ENCODE measurements at regions not wholly inside any gene's neighbourhood (a gene's known extent, or its start where the extent isn't known, plus 50 kb on each side); places are given as distances from the start of the nearest gene placed in this dataset.
"Not testable (repeated sequence)": the region's sequence is repeated elsewhere in the genome, so short reads cannot be mapped to it uniquely, and the experiment has no call there.

DNA sequence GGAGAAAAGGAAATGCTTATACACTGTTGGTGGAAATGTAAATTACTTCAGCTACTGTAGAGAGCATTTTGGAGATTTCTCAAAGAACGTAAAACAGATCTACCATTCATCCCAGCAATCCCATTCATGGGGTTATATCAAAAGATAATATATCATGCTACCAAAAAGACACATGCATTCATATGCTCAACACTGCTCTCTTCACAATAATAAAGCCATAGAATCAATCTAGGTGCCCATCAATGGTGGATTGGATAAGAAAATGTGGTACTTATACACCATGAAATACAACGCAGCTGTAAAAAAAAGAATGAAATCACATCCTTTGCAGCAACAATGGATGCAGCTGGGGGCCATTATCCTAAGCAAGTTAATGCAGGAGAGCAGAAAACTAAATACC lies 1487.7 kb upstream of the SEL1L start:
- FAIRE-seq, result no peak

DNA sequence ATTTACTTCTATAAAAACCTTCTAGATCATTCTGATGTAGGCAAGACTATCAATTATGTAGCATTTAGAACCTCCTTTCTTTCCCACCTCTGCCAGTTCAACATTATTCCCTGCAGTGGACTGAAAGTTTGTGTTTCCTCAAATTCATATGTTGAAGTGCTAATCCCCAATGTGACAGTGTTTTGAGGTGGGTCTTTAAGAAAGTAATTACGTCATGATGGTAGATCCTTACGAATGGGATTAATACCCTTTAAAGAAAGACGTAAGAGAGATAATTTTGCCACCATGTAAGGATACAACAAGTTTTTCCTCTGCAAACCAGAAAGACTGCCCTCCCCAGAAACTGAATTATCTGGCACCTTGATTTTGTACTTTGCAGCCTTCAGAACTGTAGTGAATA lies 1489.7 kb upstream of the SEL1L start:
- FAIRE-seq, result no peak

DNA sequence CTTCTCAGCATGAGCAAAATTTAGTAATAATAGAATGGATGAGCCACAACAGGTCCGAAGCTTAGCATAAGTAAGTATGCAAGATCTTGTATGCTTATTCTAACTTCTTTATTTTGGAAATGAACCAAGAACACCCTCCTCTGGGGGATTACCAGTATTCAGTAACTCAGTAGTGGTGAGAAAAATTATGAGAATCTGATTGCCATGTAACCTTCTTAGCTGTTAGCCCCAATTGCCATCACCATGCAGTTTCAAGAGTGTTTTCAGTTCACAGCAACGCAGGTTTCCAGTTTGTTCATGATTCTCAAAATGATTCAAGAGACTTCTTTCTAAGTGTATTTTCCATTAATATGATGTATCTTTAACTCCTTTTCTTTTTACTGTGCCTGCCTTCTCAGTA lies 1507.6 kb upstream of the SEL1L start:
- no peak for FAIRE-seq

DNA sequence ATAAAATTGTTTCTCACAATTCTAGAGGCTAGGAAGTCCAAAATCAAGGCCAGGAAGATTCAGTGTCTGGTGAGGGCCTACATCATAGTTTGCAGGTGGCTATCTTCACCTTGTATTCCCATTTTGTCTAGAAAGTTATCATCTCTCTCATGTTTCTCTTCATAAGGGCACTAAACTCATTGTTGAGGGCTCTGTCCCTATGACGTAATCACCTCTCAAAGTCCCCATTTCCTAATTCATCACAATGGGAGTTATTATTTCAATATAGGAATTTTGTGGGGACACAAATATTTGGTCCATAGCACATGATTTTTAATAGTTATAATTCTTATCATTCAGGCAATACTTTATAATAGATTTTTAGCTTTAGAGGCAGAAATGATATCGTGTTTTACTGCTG lies 1509.2 kb upstream of the SEL1L start:
- no peak for FAIRE-seq

DNA sequence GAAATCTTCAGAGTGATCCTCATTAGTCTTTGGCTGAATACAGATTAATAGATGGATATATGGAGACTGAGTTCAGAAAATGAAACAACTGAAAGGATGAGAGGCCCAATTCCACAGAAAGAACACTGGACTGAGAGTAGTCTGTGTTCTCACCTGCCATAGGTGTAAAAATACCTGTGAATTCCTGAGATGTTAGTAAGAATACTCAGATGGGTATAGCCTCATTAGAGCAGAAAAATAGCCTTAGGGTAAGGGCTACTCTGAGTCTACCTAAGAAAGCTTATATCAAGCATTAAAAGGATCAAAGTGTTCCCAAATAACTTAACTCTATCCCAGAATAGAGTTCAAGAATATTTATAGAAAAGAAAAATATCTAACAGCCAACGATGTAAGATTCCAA lies 1510.3 kb upstream of the SEL1L start:
- no peak for FAIRE-seq

DNA sequence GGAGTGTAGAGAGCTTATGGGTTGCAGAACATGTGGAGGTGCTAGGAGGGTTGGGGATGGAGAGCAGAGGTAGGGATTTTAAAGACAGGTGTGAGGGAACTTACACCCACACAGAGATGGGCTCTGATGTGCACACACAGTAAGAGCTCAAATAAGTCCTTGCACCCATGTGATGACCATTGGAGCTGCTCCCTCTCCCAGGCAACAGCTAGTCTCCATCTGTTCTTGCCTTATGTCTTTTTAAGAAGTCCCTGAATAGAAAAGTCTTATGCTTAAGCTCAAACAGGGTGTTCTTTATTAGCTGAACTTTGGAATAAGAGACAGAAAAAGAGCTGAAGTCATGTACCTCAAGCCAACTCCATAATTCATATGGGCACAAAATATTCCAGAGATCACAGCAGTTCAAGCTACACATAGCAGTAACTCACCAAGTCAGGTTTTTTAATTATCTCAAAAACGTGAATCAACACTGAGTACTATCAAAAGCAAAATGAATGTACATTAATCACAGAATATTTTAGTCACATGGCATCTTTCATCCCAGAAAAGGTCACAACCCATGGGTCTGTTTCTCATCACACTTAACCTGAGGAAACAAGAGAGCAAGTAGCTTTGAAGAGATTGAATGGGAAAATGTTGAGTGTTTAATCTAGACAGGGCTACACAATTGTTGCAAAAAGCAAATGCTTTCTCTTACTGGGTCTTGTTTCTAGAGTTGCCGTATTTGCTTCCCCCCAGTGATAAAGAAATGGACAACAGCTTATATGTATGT lies 1513.6 kb upstream of the SEL1L start:
- no peak for FAIRE-seq

DNA sequence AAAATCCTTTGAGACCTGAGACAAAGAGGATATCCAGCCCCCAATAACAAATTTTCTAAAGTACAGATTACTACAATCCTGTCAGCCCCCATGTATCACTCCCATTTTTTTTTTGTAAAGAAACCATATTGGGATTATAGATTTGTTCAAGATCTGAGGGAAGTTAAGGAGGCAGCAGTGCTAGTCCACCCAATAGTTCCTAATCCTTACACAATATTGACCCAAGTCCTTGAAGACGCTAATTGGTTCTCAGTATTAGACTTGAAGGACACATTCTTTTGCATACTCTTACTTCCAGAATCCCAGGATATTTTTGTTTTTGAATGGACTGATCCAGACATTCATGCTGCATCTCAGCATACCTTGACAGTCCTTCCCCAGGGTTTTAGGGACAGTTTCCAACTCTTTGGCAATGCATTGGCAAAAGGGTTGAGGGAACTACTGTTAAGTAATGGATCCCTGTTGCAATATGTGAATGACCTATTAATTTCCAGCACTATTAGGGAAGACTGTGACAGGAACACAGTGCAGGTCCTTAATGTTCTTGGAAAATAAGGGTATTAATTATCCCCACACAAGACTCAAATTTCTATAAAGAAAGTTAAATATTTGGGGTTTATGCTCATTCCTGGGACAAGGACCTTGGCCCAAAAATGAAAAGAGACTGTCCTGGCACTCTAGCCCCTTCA lies 1519.5 kb upstream of the SEL1L start:
- no peak for FAIRE-seq

DNA sequence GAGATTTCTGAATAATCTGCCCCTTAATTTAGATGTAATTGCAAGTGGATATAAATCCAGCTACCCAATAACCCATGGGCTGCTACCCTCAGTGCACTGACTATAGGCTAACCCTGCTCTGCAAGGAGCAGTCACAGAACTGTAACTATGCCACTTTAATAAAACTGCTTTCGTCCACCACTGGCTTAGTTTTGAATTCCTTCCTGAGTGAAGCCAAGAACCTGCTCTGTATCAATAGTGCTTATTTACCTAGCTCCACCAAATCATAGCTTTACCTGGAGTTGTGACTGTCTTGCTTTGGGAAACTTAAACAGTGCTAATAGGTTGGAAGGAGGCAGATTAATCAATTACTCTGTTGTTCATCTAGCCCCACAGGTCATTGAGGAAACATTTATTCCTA lies 1524.4 kb upstream of the SEL1L start:
- FAIRE-seq, result no peak

DNA sequence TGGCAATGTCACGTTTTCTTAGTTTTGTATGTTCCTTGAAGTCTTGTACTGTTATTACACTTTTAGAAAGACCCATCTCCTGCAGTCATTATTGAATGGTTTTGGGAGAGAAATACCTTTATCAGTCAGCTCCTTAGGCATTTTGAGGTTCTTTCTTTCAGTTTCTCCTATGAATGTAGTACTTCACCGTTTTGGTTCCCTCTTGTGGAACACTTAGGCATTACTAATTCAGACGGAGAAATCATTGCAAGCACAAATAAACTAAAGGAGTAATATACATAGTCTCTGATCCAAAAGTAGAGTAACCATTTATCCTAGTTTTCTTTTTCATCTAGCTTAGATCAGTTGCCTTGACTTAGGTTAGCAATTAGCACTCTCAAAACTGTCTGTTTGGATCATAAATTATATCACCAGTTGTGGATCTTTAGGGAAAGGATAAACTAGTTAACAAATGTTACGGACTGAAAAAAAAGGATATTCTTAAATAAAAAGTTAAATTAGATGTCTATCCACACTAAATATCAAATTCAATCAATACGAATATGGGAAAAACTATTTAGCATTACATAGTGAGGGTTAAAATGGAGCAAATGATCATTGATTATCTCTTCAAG lies 1538.3 kb upstream of the SEL1L start:
- no peak for FAIRE-seq

DNA sequence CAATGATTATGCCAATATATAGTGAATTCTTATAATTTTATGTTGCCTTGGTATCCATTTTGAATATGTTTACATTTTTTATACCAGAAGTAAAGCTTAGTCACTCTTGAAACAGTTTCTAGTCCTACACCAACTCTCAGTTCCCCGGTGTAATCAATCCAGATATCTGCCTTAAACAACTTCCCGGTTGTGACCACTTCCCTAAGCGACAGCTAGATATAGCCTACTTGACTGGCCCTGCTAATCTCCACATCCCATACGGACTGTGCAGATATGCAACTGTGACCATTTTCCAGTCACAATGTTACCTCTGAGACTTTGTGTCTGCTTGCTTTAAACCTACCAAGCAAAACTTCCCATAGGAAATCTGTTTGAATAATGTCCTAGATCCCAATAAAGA lies 1551.5 kb upstream of the SEL1L start:
- FAIRE-seq, result no peak

DNA sequence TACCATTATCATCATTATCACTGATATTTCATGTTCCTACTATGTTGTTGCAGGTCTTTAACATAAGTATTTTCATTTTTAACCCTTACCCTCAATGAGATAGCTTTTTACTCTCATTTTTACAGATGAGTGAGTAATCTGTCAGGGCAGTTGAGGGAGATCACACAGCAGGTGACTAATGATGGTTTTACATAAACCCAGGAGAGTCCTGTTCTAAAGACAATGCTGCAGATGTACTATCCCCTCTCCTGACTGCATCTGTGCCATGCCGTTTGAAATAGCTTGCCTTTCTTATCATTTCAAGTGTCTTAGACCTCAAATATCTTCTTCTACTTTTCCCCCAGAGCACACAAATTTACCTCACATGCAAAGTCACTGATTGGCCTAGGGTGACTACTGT lies 1552.1 kb upstream of the SEL1L start:
- FAIRE-seq, result no peak

DNA sequence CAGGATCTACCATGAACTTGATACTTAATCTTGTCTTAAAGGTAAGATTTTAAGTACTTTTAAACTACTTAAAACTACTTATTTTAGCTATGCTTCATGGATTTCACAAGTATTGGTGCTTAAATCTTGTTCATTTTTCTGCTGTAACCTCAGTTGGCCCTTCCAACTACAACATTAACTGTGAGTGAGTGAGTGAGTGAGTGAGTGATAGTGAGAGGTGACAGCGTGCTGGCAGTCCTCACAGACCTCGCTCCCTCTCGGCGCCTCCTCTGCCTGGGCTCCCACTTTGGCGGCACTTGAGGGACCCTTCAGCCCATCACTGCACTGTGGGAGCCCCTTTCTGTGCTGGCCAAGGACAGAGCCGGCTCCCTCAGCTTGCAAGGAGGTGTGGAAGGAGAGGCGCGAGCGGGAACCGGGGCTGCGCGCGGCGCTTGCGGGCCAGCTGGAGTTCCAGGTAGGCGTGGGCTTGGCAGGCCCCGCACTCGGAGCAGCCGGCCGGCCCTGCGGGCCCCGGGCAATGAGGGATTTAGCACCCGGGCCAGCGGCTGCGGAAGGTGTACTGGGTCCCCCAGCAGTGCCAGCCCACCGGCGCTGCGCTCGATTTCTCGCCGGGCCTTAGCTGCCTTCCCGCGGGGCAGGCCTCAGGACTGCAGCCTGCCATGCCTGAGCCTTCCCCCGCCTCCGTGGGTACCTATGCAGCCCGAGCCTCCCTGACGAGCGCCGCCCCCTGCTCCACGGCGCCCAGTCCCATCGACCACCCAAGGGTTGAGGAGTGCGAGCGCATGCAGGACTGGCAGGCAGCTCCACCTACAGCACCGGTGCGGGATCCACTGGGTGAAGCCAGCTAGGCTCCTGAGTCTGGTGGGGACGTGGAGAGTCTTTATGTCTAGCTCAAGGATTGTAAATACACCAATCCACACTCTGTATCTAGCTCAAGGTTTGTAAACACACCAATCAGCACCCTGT lies 1558.6 kb upstream of the SEL1L start:
- FAIRE-seq, result not testable (repeated sequence)

DNA sequence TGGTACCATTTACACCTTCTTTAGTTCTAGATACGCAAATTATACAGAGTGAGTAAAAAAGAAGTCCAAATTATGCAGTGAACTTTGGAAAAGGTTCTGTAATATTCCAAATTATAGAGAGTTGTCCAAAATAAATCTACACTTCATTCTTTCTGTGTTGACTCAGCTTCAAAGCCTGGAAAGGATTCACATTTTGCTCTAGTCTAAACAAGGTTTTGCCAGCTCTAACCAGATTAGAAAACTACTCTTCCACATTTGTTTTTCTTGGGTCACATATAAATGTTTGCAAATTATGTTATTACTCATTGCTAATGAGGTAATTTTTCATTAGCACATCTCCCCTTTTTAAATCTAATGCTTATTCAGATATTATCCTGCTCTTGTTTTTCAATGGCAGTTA lies 1562.4 kb upstream of the SEL1L start:
- FAIRE-seq, result peak; percentile 78

DNA sequence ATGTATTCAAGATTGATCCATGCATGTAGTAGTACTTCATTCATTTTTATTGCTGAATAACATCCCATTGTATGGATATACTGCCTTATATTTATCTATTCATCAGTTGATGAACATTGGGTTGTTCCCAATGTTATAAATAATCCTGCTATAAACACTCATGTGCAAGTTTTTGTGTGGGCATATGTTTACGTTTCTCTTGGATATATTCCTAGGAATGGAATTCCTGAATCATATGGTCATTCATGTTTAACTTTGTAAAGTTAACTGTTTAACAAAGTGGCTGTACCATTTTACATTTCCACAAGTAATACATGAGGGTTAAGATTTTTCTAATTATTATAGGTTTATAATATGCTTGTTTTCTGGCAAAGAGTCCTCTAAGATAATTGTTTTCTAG lies 1568.2 kb upstream of the SEL1L start:
- no peak for FAIRE-seq

DNA sequence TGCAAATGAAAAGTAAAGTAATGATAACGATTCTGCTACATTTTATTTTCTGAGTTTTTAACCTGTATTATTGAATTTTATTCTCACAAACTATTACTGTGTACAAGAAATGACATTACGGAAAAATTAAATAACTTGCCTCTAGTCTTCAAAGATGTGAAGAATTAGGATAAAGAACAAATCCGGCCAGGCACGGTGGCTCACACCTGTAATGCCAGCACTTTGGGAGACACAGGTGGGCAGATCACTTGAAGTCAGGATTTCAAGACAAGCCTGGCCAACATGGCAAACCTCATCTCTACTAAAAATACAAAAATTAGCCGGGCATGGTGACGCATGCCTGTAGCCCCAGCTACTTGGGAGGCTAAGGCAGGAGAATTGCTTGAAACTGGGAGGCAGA lies 1584.4 kb upstream of the SEL1L start:
- FAIRE-seq, result no peak

DNA sequence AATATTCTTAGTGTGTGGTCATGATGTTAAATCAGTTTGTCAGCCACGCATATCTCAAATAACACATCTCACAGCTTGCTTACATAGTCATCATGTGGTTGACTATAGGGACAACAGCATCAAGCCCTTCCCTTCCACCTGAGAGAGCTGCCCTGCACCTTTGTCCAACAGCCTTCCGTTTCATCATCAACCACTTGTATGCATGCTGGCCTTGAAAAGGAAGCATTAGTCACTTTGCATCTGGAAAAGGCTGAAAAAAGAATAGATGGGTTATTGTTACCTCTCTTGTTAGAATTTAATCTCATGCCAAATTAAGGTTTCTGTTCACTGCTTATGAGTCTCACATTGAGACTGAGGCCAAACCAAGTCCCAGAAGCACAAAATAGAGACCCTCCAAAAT lies 1586.5 kb upstream of the SEL1L start:
- FAIRE-seq, result no peak

DNA sequence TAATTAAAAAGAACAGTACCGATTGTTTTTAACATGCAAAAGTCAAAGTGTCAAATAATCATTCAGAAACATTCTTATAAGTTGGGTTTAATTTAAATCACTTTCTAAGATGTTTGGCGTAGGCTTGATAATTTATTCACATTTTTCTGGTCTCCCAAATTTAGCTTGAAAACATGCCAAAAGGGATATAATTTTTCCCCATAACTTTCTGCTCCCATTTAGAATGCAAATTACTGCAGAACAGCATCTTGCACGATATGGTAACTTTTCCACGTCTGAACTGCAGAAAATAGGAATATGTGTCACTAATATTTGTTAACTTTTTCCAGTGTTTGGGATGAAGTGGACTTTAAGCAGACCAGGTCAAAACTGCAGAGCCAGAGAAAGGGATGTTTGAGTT lies 1592.4 kb upstream of the SEL1L start:
- no peak for FAIRE-seq

DNA sequence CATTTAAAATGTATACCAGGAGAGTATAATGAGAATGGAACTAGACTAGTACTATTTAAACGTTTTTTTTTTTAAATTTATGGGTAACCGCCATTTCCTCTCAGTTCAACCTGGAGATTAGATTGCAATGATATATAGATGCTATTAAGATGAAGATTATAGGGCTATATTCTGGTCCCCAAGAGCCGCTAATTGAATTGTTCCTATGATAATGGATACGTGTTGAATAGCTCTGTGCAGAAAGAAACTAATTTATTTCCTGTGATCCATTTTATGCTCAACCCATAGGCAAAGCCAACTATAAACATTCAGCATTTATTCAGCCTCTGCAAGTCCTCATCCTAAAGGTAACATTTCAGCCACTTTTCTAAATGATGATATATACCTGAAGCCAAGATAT lies 1595.1 kb upstream of the SEL1L start:
- no peak for FAIRE-seq

DNA sequence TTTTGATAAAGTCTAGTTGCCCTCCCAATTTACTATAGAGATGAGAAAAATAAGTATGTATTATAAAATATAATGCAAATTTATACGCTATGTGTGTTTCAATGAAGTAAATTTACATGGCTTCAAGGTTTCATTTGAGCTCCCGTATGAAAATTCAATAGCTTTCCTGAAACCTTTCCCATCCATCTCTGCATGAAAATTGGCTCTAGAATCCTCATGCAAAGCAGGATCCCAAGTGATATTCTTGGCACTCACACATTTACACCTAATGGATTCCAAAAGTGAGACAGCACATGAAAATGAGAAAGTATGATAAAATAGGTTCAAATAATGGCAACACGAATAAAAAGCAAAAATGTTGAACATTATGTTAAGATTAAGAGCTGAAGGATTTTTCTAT lies 1595.8 kb upstream of the SEL1L start:
- no peak for FAIRE-seq

DNA sequence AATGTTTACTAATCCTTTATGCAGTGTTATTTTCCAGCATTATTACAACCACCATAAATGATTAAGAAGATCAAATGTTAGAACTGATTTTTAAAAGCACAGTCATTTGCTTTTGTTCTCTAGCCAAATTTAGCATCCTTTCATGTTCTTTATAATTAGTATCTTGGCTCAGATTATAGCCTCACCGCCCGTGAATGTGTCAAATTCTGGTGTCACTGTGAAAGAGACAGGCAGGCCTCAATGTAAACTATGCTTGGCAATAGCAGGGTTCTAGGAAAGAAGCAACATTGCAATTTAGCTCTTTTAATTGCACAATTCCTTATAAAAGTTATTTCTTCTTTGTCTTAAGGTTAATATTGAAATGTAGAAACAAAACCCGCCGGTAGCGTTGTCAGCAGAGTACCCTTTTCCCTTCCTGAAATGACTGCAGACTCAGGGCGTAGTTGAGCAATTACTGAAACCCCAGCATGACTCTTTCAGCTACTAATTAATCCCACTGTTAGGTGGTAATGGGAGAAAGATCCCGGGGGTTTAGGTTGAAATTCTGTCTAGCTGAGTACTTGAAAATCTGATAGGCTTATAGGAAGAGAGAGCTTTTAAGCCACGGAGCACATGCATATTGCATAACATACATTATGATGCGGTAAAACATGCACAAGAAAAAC lies 1600.5 kb upstream of the SEL1L start:
- peak; percentile 81 for FAIRE-seq

DNA sequence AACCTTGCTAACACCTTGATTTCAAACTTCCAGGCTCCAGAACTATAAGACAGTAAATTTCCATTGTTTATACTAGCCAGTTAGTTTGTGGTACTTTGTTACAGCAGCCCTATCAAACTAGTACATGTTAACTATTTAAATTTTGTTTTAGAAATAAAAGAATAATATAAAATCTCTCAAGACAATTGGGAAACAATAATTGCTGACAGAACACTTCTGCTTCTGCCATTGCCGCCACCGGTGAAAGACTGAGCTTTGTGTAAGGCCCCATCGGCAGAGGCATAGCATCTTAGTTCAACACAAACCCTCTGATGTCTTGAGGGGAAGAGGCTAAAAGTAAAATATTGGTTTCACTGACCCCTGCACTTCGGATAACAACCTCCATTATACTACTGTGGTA lies 1607.1 kb upstream of the SEL1L start:
- no peak for FAIRE-seq

DNA sequence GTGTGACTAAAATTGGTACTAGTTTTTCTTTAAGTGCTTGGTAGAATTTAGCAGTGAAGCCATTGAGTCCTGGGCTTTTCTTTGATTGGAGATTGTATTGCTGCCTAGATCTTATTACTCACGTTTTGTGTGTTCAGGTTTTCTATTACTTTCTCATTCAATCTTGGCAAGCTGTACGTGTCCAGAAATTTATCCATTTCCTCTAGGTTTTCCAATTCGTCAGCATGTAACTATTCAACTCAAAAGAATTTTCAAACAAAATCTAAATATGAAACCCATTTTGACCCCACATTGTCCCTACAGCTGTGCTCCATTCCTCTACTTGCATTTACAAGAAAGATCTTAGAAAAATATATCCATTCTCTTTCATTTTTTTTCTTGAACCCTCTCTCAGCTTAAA lies 1613.4 kb upstream of the SEL1L start:
- FAIRE-seq, result no peak

DNA sequence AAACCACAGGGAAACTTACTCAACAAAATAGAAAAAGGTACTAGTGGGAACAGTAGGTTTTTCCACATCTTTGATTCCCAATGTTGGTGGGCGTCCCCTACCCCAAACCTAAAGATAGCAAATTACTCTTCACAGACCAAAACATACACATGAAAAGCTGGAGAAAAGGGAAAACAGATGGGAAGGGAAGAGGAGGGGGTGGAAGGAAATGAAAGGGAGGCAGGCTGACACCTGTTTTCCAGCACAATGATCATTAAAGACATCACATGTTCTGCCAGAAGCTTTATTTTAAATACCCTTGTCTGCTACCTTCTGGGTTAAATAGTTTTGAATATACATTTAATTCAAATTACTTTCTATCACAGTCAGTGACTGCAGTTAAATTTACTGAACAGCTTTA lies 1617.9 kb upstream of the SEL1L start:
- FAIRE-seq, result no peak
